ENCODE measurements at regions not wholly inside any gene's neighbourhood (a gene's known extent, or its start where the extent isn't known, plus 50 kb on each side); places are given as distances from the start of the nearest gene placed in this dataset.

DNA sequence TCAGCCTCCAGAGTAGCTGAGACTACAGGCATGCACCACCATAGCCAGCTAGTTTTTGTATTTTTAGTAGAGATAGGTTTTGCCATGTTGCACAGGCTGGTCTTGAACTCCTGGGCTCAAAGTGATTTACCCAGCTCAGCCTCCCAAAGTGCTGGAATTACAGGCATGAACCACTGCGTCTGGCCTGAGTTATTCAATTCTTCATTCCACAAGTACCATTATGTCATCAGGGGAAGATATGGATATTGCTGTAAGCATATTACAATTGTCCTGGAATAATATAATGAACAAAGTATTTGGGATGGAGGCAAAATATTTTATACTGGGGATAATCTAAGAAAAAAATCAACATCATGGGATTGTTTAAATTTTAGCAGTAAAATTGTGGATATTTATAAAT lies 646.0 kb upstream of the SLITRK6 start:
- TF ChIP-seq, protein P1, sequence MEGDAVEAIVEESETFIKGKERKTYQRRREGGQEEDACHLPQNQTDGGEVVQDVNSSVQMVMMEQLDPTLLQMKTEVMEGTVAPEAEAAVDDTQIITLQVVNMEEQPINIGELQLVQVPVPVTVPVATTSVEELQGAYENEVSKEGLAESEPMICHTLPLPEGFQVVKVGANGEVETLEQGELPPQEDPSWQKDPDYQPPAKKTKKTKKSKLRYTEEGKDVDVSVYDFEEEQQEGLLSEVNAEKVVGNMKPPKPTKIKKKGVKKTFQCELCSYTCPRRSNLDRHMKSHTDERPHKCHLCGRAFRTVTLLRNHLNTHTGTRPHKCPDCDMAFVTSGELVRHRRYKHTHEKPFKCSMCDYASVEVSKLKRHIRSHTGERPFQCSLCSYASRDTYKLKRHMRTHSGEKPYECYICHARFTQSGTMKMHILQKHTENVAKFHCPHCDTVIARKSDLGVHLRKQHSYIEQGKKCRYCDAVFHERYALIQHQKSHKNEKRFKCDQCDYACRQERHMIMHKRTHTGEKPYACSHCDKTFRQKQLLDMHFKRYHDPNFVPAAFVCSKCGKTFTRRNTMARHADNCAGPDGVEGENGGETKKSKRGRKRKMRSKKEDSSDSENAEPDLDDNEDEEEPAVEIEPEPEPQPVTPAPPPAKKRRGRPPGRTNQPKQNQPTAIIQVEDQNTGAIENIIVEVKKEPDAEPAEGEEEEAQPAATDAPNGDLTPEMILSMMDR (IDR thresholded peaks at IDR 0.05), result no peak
- TF ChIP-seq POLR2A (IDR thresholded peaks at IDR 0.05), result no peak

Measured in transverse colon (tissue), 3 donors.